EH (cell line): ENCODE measurements at regions not wholly inside any gene's neighbourhood (a gene's known extent, or its start where the extent isn't known, plus 50 kb on each side); places are given as distances from the start of the nearest gene placed in this dataset.

Experiments
- DNase-seq: peaks from one replicate; pipeline ENCODE4 v3.0.0-alpha.2; 2015; ENCODE audit warnings: low read depth

DNA sequence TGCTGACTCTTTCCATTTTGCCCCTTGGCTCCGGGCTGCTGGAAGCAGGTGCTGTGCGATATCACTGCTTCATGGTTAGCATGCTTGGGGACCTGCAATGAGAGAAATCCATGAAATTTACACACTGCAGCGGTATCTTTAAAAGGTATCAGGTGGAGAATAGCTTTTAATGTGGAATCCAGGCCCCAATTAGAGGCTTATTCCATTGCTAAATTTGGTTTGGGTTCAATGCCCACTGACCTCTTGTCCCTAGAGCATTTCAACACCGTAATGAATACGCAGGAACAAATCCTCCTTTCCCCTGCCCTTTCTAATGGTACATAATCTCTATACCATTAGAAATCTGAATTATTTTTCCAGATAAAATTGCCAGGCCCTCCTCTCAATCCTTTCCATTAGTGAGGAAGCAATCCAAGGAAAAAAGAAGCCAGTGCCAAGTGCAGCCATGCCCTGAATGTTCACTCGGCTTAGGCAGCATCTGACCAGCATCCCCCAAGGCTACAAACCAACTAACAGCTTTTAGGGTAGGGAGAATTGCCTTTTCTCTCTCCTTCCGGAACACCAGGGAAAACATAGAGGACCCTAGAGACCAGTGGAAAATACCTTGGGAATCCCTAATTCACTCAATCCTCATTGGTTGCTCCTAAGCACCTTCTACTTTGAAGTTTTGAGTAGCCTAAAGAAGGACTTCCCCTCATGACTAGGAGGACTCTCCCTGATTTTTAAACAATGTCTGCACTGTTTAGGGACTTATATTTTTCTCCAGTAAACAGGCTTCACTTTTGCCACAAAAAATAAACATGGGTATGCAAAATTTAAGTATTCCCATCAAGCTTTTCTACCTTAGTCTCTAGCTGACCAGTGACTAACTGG, 143.1 kb downstream of the QRSL1 start:
- DNase-seq = no peak

DNA sequence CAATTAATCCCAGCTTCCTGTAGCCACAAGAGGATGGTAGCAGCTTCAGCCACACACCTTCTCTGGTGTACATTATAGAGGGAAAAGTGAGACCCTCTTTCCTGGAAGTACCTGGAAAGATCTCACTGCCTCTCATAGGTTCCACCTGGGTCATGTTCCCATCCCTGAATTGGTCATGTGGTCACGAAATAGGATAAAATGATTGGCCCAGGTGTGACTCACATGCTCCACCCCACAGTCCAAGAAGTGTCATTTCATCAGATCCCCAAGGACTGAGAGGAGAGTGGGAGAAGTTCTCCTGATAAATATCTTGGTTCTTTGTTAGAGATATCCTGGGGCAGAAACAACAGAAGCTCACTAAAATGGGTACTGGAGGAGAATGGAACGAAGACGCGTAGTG, 142.4 kb downstream of the QRSL1 start:
- no peak for DNase-seq

DNA sequence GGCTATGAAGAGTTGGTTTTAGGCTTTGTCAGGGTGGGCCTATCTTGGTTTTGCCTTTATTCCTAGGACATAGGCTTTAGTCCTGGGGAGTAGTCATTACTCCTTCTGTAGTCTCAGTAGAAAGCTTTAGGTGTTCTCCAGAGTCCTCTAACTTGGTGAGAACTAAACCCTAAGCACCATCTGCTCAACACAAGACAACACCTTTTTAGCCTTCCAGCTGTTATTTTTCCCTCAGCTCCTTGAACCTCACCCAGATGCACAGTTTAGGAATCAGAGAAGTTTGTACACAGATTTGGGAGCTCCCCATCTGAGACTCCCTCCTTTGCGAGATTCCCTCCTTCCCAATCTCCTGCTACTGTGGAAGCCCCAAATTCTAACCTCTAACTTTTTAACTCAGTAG, 141.3 kb downstream of the QRSL1 start:
- no peak for DNase-seq

DNA sequence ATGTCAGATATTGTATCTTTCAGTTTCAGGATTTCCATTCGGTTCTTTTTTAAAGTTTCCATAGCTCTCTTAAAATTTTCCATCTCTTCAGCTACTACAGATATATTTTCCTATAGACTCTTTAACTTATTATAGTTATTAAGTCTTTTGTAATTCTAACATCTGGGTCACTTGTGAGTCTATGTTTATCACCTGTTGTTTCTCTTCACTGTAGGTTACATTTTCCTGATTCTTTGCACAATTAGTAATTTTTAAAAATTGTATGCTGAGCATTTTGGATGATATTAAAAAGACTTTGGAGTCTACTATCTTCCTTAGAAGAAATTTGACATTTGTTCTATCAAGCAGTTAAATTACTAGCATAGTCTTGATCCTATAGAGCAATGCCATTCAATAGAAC, 140.7 kb downstream of the QRSL1 start:
- DNase-seq = no peak

DNA sequence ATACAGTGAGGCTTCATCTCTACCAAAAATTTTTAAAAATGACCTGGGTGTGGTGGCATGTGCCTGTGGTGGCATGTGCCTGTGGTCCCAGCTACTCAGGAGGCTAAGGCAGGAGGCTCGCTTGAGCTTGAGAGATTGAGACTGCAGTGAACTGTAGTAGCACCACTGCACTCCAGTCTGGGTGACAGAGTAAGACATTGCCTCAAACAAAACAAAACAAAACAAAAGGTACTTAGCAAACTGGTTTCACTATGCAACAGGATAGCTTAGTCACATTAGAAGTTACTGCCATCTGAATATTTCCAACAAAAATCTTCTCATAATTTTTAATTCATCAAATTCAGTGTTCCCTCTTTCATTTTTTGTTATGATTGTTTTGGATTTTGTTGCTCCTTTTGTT, 137.9 kb downstream of the QRSL1 start:
- DNase-seq = no peak

DNA sequence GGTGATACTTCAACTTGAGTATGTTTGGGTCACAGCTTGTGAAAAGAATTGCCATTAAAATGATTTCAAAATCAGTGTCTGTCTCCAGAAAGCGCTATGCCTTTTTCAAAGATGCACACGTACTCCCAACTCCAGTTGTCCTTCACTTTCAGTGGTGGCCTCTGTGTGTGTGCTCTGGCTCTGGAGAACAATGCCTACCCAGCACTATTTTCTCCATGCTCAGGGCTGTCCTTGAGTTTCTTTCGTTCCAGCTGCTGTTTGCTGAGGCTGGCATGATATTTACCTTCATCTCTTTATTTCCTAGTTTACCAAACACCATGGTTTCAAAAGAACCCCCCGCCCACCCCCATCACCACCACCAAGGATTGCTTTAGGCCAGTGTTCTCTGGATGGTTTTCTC, 136.8 kb downstream of the QRSL1 start:
- no peak for DNase-seq

DNA sequence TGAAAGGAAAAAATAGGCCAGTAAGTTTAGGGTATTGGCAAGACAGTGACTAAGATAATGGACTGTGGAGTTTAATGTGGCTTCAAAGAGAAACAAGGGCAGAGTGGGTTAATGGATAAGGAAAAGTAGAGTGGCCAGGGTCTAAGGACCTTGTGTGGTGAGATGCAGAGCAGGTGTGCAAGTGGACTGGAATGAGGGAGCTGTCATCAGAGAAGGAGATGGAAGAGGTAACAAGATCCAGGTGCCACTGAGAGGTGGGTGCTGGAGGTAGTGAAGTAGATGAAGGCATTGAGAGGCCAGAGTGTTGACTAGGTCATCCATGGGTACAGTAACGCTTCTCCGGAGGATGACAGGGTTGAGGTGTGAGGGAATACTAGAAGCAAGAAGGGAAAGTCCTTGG, 136.1 kb downstream of the QRSL1 start:
- DNase-seq = no peak

DNA sequence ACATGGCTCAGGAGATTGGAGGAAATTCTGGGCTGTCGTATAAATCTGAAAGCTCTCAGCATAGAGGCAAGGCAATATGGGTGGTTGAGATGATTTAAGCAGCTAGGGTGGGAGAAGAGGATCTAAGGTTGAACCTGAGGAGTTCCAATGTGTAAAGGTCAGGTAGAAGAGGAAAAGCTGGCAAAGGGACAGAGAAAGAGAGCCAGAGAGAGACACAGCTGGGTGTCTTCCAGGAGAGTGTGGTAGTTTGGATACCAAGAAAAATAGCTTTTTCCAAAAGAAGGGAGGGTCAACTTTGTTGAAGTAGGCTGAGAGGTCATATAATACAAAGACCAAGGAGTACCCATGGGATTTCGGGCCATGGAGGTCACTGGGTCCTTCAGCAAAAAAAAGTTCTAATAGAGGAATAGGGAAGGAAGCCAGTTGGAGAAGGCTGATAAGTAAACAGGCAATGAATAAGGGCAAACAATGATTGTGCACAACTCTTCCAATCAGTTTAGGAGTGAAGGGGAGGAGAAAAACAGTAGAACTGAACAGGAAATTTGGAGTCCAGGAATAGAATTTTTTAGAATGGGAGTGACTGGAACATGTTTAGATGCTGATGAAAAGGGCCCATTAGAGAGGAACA, 135.1 kb downstream of the QRSL1 start:
- no peak for DNase-seq

DNA sequence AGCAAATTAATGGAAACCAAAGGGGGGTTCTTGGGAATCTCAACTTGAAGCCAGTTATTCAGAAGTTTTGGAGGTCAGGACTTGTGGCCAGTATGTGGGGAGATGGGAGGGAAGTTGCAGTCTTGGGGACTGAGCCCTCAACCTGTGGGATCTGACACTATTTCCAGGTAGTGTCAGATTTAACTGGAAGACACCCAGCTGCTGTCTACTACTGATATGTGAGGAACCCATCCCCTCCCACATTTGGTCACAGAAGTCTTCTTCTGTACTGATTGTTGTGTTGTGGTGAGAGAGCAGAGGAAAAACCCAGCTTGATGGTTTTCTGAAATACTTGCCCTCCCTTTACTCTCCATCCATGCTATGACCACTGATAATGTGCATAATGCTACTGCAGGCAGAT, 134.0 kb downstream of the QRSL1 start:
- no peak for DNase-seq

DNA sequence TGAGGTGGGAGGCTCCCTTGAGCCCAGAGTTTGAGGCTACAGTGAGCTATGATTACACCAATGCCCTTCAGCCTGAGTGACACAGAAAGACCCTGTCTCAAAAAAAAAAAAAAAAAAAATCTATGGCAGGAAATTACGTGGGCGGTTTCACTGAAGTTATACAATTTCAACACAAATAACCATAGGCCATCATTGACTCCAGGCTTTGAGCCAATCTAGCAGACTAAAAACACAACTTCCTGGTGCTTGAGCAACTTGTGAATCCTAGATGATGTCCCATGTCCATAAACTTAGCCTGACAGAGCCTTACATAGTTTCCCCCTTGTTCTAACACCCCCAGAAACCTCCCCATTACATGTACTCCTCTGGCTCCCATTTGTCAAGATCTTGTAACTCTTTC, 131.8 kb downstream of the QRSL1 start:
- no peak for DNase-seq

DNA sequence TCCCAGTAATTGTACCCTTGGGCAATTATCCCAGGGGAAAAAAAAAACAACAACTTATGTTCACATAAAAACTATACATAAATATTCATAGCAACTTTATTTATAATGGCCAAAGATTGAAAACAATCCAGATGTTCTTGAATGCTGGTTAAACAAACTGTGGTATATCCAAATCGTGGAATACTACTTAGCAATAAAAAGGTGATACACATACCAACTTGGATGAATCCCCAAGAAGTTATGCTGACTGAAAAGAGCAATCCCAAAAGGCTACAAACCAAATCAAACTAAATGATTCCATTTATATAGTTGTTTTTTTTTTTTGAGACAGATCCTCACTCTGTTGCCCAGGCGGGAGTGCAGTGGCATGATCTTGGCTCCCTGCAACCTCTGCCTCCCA, 129.7 kb downstream of the QRSL1 start:
- DNase-seq = no peak

DNA sequence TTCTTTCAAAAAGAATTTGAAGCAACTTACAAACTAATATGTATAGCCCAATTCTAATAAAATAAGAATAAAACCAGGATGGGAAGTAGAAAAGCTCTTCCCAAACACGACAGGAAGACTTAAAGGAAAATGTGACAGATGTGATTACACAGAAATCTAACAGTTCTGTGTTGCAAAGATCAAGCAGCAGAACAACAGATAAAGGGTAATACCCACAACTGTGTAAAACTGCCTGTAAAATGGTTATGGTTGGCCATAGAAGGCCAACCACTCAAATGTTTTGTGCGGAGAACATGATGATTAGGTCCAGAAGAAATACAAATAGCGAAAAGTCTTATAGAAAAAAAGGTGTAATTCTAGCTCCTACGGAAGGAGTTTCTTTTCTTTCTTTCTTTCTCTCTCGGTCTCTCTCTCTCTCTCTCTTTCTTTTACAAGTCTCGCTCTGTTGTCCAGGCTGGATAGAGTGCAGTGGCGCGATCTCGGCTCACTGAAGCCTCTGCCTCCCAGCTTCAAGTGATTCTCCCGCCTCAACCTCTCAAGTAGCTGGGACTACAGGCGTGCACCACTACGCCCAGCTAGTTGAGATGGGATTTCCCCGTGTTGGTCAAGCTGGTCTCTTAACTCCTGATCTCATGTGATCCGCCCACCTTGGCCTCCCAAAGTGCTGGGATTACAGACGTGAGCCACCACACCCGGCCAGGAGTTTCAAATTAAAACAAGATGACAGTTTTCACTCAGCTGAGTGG, 128.5 kb downstream of the QRSL1 start:
- no peak for DNase-seq

DNA sequence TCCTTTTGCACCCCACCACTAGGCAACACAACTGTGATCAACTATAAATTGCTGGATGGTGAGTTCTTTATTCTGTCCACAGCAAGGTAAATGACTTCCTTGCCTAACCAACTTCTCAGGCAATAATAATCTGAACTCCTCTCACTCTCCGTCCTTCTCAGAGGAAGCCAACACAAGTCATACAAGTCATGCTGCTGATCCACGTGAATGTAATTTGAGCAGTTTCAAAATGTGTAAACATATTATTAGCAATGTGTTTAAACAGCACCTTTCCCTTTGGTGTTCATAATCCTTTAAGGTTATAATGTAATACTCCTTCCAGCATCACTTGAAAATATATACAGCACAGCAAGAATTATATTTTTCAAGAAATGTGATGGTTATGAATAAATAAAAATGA, 127.9 kb downstream of the QRSL1 start:
- no peak for DNase-seq

DNA sequence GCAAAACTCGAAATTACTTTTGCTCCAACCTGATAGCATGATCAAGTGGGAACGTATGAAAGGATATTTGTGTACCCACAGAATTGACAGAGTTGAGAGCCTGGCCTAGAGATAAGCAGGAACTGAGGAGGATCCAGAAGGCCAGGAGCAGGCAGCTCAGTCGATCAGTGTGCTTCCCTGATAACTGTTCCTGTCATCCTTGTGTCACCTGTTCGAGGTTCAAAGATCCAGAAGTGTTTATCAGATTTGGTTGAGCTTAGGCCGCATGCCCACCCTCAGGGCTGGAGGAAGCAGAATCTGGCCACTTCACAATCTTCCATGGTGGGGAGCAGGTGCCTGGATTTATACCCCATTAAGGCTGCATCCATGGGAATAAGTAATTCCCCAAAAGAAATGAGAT, 124.8 kb downstream of the QRSL1 start:
- no peak for DNase-seq

DNA sequence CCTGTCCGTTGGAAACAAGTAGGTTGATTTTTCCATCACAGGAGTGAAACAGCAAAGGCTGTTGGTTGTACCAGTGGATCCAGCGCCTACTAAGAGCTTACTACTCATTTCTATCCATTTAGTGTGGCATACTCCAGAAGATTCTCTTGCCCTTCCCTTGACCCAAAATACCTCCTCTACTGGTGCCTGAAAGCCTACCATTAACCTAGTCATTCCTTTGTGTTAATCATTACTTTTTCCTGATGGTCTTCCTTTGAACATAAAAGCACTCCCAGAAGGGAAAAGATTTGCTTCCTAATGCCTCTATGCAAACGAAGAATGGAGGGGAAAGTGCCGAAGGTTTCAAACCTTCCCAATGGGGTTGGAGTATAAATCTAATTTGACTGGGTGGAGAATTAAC, 123.3 kb downstream of the QRSL1 start:
- no peak for DNase-seq

DNA sequence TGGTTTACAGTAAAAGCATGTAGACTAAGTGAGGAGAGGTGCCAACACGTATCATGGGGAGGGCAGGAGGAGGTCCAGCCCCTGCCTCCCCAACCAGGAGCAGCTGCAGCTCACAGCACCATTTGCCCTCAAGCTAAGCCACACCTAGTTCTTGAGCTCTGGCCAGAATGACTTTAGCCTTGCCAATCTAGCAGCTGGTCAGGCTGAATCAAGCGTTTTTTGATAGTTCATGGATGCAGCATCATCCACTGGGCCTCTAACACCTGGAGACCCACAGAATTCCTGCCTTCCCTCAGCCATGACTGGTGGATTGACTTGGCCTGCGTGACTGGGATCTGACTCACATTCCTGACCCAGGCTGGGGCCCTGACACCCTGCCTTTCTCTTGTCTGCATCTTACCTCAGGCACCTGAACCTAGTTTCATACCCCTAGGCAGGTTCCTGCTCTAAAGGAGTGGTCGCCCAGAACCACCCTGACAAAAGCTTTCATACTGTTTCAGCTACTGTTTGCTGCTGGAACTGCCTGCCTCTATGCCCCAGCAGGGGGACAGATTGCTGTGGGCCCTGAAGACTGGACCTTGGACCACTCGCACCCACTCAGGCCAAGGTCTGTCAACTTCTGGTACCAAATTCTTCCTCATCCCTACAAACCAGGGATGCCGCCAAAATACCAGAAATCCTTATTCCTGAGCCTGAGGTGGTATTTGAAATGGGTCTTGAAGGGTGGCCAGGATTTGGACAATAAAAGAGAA, 122.3 kb downstream of the QRSL1 start:
- DNase-seq = no peak

DNA sequence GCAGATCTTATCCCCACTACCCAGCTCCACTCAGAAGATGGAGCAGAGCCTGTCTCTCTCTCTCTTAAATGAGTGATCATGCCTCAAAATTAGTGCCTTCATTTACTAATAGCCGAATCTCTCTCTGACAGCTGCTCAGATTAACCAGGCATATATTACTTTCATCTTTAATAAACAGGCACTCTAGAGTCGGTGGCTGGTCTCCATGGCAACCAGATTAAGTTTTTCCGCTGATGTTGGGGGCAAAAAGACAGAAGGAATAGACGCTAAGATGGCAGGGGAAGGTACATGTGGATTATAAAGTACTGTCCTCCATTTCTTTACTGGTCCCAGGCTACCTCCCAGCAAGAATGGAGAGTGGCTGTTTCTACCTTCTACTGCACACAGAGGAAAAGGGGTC, 121.6 kb downstream of the QRSL1 start:
- no peak for DNase-seq

DNA sequence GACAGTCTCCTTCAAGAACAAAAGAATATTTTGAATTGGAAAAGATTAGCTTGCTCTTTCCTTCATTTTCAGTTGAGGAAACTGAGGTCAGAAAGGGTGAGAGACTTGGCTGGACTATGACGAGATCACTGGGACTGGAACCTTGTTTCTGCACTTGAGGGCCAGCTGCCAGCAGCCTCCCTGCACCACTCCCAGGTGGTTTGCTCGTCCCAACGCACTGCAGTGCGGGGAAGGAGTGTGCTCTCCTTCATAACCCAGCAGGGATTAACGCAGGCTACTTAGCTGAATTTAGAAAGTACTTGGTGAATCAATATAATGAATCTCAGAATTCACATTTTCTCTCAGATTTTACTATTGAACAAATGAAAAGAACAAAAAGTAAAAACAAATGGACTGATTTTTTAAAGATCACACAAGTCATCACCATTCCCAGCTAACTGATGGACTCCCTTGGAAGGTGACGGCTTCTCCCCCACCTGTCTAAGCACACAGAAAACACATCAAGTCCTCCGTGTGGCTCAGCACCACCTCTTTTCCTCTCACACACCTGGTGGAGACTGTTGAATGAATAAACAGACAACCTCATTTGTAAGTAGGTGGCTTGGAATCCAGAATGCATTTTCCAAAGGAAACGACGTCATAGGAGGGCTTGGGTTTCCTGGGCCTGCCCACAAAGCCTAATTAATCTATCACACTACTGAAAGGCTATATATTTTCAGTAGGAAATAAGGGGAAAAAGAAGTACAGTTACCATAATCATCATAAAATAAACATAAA, 121.0 kb downstream of the QRSL1 start:
- no peak for DNase-seq

DNA sequence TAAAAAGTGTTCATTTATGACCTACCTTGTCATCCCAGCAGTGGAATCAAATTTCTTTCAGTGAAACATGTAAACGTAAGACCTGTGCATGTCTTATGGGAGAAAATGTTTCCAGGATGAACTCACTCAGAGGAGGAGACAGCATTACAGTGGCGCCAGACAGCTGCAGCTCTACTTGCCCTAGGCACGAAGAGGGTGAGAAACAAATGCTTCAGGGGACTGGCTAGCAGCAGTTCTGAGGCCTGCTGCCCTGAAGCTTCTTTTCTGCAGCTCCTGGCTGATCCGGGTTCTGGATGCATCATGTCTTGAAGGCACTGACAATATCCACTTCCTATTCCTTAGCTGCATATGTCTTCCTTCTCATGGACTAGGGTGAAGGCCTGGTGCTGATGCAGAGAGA, 120.2 kb downstream of the QRSL1 start:
- no peak for DNase-seq

DNA sequence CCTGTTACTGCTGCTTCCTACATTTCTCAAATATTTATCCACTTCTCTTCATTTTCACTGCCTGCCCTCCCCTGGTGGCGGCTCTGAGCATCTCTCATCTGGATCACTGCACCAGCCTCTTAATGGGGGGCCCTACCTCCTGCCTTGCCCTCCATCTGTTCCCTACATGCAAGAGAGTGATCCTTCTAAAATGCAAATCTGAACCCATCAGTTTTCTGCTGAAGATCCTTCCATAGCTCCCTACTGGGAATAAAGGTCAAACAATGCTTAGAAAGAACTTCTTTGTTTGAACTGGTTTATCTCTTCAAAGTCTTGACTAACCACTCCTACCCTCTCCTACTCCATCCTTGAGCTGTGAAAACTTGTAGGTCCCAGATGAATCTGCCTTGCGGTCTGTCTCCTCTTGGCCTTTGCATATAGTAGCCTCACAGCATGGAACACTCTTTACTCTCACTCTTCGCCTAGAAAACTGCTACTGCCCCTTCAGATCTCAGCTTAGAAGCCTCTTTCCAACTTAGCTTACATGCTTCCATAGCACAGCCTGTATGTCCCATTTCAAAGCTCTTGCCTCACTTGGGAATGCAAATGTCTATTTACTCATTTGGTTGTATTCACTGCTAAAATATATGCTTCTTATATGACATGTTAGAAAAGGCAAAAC, 119.3 kb downstream of the QRSL1 start:
- DNase-seq = no peak

DNA sequence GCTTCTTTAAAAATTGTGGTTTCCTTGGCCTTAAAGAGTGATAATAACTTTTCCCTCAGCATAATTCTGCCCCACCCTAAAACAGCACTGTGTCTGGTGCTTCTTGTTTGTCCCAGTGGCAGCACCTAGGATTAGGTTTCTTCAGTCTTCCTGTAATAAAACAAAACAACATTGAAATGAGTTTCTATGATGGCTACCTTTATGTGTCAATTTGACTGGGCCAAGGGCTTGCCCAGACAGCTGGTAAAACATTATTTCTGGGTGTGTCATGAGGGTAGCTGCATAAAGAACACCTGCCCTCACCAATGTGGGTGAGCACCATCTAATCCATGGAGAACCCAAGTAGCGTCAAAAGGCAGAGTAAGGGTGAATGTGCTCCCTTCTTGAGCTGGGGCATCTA, 117.8 kb downstream of the QRSL1 start:
- DNase-seq = no peak
